Occipital lobe (tissue), 2 donors: ENCODE measurements at regions not wholly inside any gene's neighbourhood (a gene's known extent, or its start where the extent isn't known, plus 50 kb on each side); places are given as distances from the start of the nearest gene placed in this dataset. TPM values are rescaled to one million over a fixed set of nuclear protein-coding genes. Genes with fewer than 3 reads are reported as not detected.

Experiments used
- DNase-seq: peaks from one replicate; lab custom pipeline; 2025; lab: John Stamatoyannopoulos, UW
- small RNA-seq: library from RNA; depleted of rRNA; stranded (forward); fragments of <200 nt; gene quantifications from one replicate; pipeline ENCODE3, GENCODE V24; 2014

- DNase-seq: no peak
Measured at GRCh38 chr5:77157732-77158532, 52.5 kb upstream of the PDE8B start.

DNA sequence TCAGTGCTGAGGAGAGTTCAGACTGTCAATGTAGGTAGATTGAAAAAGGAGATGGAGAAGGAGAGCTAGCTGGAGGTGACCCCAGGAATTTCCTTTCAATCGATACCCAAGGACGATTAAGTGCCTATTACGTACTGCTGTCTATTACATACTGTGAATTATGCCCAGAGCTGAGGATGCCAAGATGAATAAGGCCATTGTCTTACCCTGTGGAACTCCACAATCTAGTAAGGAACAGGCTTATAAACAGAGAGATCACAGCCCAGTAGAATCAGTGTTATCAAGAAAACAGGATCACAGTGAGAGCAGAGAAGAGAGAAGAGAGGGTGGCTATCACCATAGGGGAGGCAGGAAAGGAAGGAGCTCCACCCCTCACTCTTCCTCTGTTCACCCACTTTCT lies 54.1 kb upstream of the PDE8B start:
- no peak for DNase-seq

DNA sequence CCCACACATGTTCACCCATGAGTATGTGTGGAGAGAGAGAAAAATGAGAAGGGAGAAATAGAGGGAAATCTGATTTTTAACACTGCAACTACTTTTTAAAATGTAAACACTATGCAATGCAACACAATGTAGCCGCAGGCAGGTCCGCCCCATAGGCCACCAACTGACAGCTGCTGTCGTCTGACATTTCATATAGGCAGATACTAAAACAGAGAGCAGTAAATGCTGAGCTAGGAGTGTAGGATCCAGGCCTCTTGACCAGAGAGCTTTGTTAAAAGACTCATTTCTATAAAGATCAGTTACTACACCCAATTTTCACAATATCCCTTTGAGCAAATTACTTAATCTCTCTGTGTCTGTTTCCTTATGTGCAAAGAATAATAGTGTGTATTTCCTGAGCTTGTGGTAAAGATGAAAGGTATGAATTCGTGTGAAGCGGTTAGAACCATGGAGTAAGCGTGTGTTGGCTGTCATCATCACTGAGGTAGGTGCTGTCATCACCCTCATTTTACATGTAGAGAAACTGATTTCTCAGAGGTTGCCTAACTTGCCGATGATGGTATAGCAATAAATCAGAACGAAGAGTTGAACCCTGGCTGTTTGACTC lies 55.2 kb upstream of the PDE8B start:
- no peak for DNase-seq

- no peak for DNase-seq
Measured at GRCh38 chr5:77152441-77152840, 58.0 kb upstream of the PDE8B start.

GRCh38 chr5:77151501-77151900 lies 59.0 kb upstream of the PDE8B start:
- no peak for DNase-seq

GRCh38 chr5:77146896-77147295 lies 59.8 kb upstream of the ZBED3 start:
- no peak for DNase-seq

DNA sequence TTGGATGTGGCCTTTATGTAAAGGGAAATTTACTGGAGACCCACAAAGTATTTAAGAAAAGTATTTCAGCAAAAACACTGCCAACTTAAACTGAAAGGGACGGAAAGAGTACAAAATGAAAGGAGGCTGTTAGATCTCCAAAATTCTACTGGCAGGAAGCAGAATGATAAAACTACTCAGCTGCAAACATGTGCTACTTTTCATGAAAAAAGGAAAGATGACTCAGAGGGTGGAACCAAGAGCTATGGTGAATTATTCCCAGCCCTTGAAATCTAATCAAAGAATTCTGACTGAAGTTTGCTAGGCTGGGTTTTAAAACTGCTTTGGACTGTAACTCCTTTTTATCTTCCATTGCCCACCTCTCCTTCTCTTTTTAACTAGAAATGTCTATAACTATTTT lies 58.6 kb upstream of the ZBED3 start:
- DNase-seq: no peak

- no peak for DNase-seq
Measured at GRCh38 chr5:77144837-77145139, 57.7 kb upstream of the ZBED3 start.

DNA sequence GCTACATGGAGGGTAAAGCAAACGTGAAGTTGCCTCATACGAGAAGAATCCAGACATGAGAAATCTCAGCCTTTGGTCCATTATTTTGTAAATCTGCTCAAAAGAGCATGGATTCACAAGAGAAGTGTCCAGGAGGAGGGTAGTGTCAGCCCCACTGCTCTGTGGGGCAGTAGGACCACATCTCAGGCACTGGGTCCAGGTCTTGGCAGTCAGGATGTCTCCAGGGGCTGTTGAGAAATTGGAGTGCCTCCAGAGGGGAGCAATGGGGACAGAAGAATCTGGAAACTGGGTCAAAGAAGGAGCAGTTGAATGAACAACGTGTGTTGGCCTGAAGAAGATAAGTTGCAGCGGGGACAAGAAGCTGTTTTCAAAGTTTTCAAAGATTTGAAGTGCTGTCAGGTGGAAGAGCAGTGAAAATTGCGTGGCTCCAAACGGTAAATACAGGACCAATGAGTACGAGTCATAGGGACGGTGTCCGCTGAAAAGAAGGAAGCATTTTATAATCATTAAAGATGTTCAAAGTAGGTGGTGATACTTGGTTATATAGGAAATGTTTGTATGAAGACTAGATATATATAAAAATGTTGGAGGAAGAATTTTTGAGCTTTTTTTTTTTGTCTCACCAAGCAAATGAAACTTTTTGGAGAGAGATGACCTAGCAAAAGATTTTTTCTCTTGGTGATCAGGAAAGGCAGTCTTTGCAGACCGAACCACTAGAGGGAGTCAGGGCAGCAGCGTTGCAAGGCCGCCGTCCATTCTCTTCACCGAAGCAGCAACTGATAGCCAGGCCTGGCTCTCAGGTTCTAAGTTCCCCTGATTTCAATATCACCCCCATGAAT lies 57.1 kb upstream of the ZBED3 start:
- DNase-seq: peak; percentile 49

DNA sequence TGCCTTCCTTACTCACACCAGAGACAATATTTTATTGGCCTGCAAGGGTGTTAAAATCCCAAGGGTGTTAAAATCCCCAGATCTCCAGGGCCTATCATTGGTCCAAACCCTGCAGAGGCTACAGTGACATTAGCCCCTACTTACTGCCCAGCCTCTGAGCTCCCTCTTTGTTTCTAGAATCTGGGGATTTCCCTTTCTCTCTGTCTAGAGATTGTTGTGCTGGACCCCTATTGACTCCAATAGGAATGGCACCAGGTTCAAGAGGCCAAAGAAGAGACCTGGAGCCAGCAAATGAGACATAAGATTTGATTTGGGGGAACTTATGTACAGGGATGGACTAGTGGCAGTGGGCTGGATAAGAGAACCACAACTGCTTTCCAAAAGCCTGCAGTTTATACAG lies 53.3 kb upstream of the ZBED3 start:
- no peak for DNase-seq

DNA sequence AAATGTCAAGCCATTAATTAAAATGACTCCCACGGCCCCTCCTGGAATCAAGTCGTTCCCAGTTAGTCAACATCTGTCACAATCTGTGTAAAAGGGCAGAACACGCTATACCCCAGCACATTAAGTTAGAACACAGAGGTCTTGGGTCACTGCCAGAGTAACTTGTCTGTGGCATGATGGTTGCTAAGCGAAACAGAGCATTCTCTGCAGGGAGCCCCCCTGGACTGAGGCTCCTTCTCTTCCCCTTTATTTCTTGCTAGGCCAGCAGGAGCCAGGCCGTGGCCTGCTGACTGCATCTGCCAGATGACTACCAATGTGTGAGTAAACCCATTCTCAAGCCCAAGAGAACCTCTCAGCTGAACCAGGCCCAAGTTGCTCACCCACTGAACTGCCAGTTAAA lies 51.9 kb upstream of the ZBED3 start:
- DNase-seq: no peak

Small RNA genes lying in the stretch of these regions (small RNA-seq; reads per million reads assigned to genes)
- gene HMGB1P35: not detected
